NCI-H146 treated with DMSO at 0.1 percent for 48 hours (cell line): ENCODE measurements at regions not wholly inside any gene's neighbourhood (a gene's known extent, or its start where the extent isn't known, plus 50 kb on each side); places are given as distances from the start of the nearest gene placed in this dataset.

ENCODE experiments used
- DNase-seq: peaks from one replicate; lab custom pipeline; 2025; ENCODE audit not compliant: unreplicated experiment; lab: John Stamatoyannopoulos, UW

GRCh38 chr9:21561502-21561901 lies 79.4 kb upstream of the IFNE start:
- no peak for DNase-seq

GRCh38 chr9:21564175-21564574 lies 82.1 kb upstream of the IFNE start:
- DNase-seq: no peak

GRCh38 chr9:21565155-21565554 lies 83.0 kb upstream of the IFNE start:
- no peak for DNase-seq

- no peak for DNase-seq
Measured at GRCh38 chr9:21567926-21568325, 85.8 kb upstream of the IFNE start.

- no peak for DNase-seq
Measured at GRCh38 chr9:21568484-21568883, 86.4 kb upstream of the IFNE start.

GRCh38 chr9:21569721-21570120 lies 87.6 kb upstream of the IFNE start:
- DNase-seq: no peak

- DNase-seq: no peak
Measured at GRCh38 chr9:21570643-21571275, 88.6 kb upstream of the IFNE start.

GRCh38 chr9:21574261-21574660 lies 92.1 kb upstream of the IFNE start:
- DNase-seq: no peak

GRCh38 chr9:21576331-21577189 lies 94.4 kb upstream of the IFNE start:
- no peak for DNase-seq

GRCh38 chr9:21579247-21579671 lies 97.1 kb upstream of the IFNE start:
- no peak for DNase-seq

- no peak for DNase-seq
Measured at GRCh38 chr9:21579743-21580142, 97.6 kb upstream of the IFNE start.

GRCh38 chr9:21580636-21581378 lies 98.7 kb upstream of the IFNE start:
- no peak for DNase-seq

GRCh38 chr9:21583628-21584377 lies 101.7 kb upstream of the IFNE start:
- DNase-seq: no peak

- DNase-seq: no peak
Measured at GRCh38 chr9:21584890-21585289, 102.8 kb upstream of the IFNE start.

GRCh38 chr9:21585756-21586752 lies 103.9 kb upstream of the IFNE start:
- DNase-seq: no peak

GRCh38 chr9:21589344-21590056 lies 107.4 kb upstream of the IFNE start:
- no peak for DNase-seq

- no peak for DNase-seq
Measured at GRCh38 chr9:21590058-21590996, 108.2 kb upstream of the IFNE start.
